Vagina (tissue), 2 donors: ENCODE measurements at regions not wholly inside any gene's neighbourhood (a gene's known extent, or its start where the extent isn't known, plus 50 kb on each side); places are given as distances from the start of the nearest gene placed in this dataset.

ENCODE experiments used
- DNase-seq, 2 donors: peaks; one replicate each; pipeline ENCODE4 v3.0.0-alpha.2; 2017; ENCODE audit errors: extremely low spot score in 2 of 2
- H3K27ac ChIP-seq: fragments of 200-600 bp; sonication (generic); one replicate; pipeline ENCODE4 v1.5.1; 2019
- H3K27me3 ChIP-seq: fragments of 200-600 bp; sonication (generic); one replicate; pipeline ENCODE4 v1.5.1; 2019
- H3K36me3 ChIP-seq, 2 donors: fragments of 200-600 bp; sonication (generic); one replicate each; pipeline ENCODE4 v1.5.1; 2017 to 2019
- H3K4me1 ChIP-seq: fragments of 200-600 bp; sonication (generic); one replicate; pipeline ENCODE4 v1.5.1; 2019
- H3K4me3 ChIP-seq, 2 donors: fragments of 200-600 bp; sonication (generic); 1 replicate in 1 of 2; 2 replicates in 1 of 2; pipeline ENCODE4 v1.5.1; 2016 to 2019
- H3K9me3 ChIP-seq: fragments of 200-600 bp; sonication (generic); one replicate; pipeline ENCODE4 v1.5.1; 2019
- CTCF ChIP-seq, 3 experiments: fragments of 450-650 bp in 2 of 3; fragments of 200-600 bp in 1 of 3; sonication (generic) in 1 of 3; IDR thresholded peaks; one replicate each; pipeline ENCODE4 v1.5.1; 2017 to 2019; ENCODE audit warnings: antibody characterized with exemption in 3 of 3, mild to moderate bottlenecking in 2 of 3, moderate library complexity in 2 of 3
- POLR2A ChIP-seq, 2 donors: fragments of 450-650 bp; IDR thresholded peaks; one replicate each; pipeline ENCODE4 v1.6.1; 2017; ENCODE audit warnings: antibody characterized with exemption in 2 of 2, mild to moderate bottlenecking in 2 of 2, moderate library complexity in 2 of 2
- POLR2AphosphoS5 ChIP-seq, 2 donors: sonication (generic); formaldehyde crosslinking; IDR thresholded peaks; one replicate each; pipeline ENCODE4 v1.9.0; 2017; ENCODE audit warnings: antibody characterized with exemption in 2 of 2, mild to moderate bottlenecking in 2 of 2, low read depth in 1 of 2; ENCODE audit not compliant: insufficient read depth in 1 of 2
- intact Hi-C: fragments of 100-400 bp; cut with DNase I; formaldehyde crosslinking; loops from one replicate; pipeline ENCODE4 v1.15.1; 2023

GRCh38 chrX:5646818-5647217, 581.8 kb downstream of the NLGN4X start:
- Histone ChIP-seq H3K9me3 (no peaks in the 10 kb centered on the region), H3K36me3 (no peaks in the 10 kb centered on the region), H3K27ac (no peak overlapping the region), H3K4me1 (no peaks in the 10 kb centered on the region), H3K4me3 (no peak overlapping the region), H3K27me3 (no peaks in the 10 kb centered on the region)
- no peak for TF ChIP-seq POLR2AphosphoS5 (IDR thresholded peaks at IDR 0.05; ENCODE audit: insufficient read depth in 1 of 2, low read depth in 1 of 2)
- TF ChIP-seq CTCF (IDR thresholded peaks at IDR 0.05) = no peak
- TF ChIP-seq POLR2A (IDR thresholded peaks at IDR 0.05) = no peak
- no peak for DNase-seq
- intact Hi-C loops = no loop called here

GRCh38 chrX:5644776-5645175, 583.9 kb downstream of the NLGN4X start:
- Histone ChIP-seq H3K9me3 (no peaks in the 10 kb centered on the region), H3K27me3 (no peaks in the 10 kb centered on the region), H3K4me1 (no peaks in the 10 kb centered on the region), H3K36me3 (no peaks in the 10 kb centered on the region), H3K4me3 (no peak overlapping the region), H3K27ac (no peak overlapping the region)
- intact Hi-C loops = no loop called here
- no peak for DNase-seq
- TF ChIP-seq CTCF (IDR thresholded peaks at IDR 0.05) (no peak), POLR2A (IDR thresholded peaks at IDR 0.05) (no peak), POLR2AphosphoS5 (IDR thresholded peaks at IDR 0.05; ENCODE audit: insufficient read depth in 1 of 2, low read depth in 1 of 2) (no peak)

- H3K27ac ChIP-seq = no peak overlapping the region
- TF ChIP-seq POLR2A (IDR thresholded peaks at IDR 0.05) (no peak), POLR2AphosphoS5 (IDR thresholded peaks at IDR 0.05; ENCODE audit: insufficient read depth in 1 of 2, low read depth in 1 of 2) (no peak), CTCF (IDR thresholded peaks at IDR 0.05) (no peak)
- DNase-seq = no peak
- no peaks in the 10 kb centered on the region for H3K27me3 ChIP-seq
- H3K9me3 ChIP-seq = no peaks in the 10 kb centered on the region
- H3K4me1 ChIP-seq = no peaks in the 10 kb centered on the region
- intact Hi-C loops = no loop called here
- no peaks in the 10 kb centered on the region for H3K36me3 ChIP-seq
- no peak overlapping the region for H3K4me3 ChIP-seq
Observed at GRCh38 chrX:5640071-5640470, 588.6 kb downstream of the NLGN4X start.

GRCh38 chrX:5638572-5638971, 590.1 kb downstream of the NLGN4X start:
- Histone ChIP-seq H3K27me3 (no peaks in the 10 kb centered on the region), H3K4me1 (no peaks in the 10 kb centered on the region), H3K4me3 (no peak overlapping the region), H3K27ac (no peak overlapping the region), H3K36me3 (no peaks in the 10 kb centered on the region), H3K9me3 (no peaks in the 10 kb centered on the region)
- DNase-seq = no peak
- intact Hi-C loops = no loop called here
- TF ChIP-seq POLR2AphosphoS5 (IDR thresholded peaks at IDR 0.05; ENCODE audit: insufficient read depth in 1 of 2, low read depth in 1 of 2) (no peak), CTCF (IDR thresholded peaks at IDR 0.05) (no peak), POLR2A (IDR thresholded peaks at IDR 0.05) (no peak)

GRCh38 chrX:5632887-5633286, 595.8 kb downstream of the NLGN4X start:
- H3K9me3 ChIP-seq = no peaks in the 10 kb centered on the region
- no peaks in the 10 kb centered on the region for H3K4me1 ChIP-seq
- intact Hi-C loops = no loop called here
- H3K27me3 ChIP-seq = no peaks in the 10 kb centered on the region
- no peak overlapping the region for H3K4me3 ChIP-seq
- no peak for DNase-seq
- H3K27ac ChIP-seq = no peak overlapping the region
- TF ChIP-seq POLR2AphosphoS5 (IDR thresholded peaks at IDR 0.05; ENCODE audit: insufficient read depth in 1 of 2, low read depth in 1 of 2) (no peak), CTCF (IDR thresholded peaks at IDR 0.05) (no peak), POLR2A (IDR thresholded peaks at IDR 0.05) (no peak)
- no peaks in the 10 kb centered on the region for H3K36me3 ChIP-seq
